Superior temporal gyrus (tissue), 1 donor: ENCODE measurements at regions not wholly inside any gene's neighbourhood (a gene's known extent, or its start where the extent isn't known, plus 50 kb on each side); places are given as distances from the start of the nearest gene placed in this dataset.
A peak's percentile ranks its signal among the peaks of the same experiment; 100 is the strongest.

Experiments used
- DNase-seq: peaks from one replicate; pipeline ENCODE4 v3.0.0-alpha.2; 2016; ENCODE audit errors: extremely low spot score

GRCh38 chr3:188097791-188098190 lies 56.2 kb upstream of the LPP start:
- peak; percentile 49 for DNase-seq

DNA sequence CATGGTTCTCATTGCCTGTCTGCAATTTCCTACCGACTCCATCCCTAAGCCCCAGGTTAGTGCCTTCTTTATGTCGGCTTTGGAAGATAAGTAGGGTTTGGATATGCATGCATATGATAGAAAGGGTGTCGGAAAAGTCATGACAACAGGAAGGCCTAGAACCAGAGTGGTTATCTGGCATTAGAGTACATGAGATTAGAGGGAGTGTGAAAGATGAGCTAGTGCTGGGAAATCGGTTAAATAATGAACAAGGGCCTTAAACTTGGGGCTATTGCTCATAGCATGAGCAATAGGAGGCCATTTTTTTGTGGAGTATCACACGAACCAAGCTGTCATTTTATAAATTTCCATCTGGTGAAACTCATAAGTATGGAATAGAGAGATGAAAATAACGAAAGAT lies 54.0 kb upstream of the LPP start:
- DNase-seq = no peak

DNA sequence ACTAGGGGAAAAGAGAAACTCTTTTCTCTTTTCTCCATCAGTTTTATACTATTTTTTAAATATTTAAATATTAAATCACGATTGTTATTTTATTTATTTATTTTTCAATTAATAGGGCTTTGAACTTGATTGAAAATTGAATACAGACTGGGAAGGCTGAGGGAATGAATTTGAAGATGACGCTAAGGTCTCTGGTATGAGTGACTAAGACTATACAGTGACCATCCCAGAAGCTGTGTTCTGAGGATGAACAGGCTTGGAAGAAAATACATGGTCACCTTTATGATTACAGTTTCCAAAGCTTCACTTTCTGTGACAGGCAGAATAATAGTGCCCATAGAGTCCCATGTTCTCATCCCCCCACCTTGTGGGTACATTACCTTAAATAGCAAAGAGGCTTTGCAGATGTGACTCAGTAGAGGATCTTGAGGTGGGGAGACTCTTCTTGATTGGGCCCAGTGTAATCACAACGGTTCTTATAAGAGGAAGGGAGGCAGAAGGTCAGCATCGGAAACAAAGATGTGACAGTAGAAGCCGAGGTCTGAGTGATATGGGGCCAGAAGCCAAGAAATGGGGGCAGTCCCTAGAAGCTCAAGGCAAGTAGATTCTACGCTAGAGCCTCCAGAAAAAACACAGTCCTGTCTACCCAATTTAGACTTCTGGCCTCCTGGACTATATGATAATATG lies 51.0 kb upstream of the LPP start:
- no peak for DNase-seq

DNA sequence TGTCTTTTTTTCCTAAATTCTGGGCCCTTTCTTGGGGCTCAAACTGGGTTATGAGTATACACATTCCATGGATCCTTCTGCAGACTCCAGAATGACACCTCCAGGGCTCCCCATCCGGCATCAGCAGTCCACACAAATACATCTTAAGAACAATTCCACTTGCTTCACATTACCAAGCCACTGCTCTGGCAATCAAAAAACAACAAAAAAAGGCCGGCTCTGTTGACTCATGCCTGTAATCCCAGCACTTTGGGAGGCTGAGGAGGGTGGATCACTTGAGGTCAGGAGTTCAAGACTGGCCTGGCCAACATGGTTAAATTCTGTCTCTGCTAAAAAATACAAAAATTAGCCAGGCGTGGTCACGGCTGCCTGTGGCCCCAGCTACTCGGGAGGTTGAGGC lies 49.9 kb upstream of the LPP start:
- no peak for DNase-seq
